ENCODE measurements at regions not wholly inside any gene's neighbourhood (a gene's known extent, or its start where the extent isn't known, plus 50 kb on each side); places are given as distances from the start of the nearest gene placed in this dataset.

GRCh38 chr16:76899767-76900166, 291.2 kb upstream of the MON1B start:
- DNase-seq = no peak

- DNase-seq = no peak
These were observed 290.4 kb upstream of the MON1B start for GRCh38 chr16:76900285-76901263.

GRCh38 chr16:76906552-76906951, 284.4 kb upstream of the MON1B start:
- no peak for DNase-seq

GRCh38 chr16:76910931-76911330, 280.1 kb upstream of the MON1B start:
- DNase-seq = no peak

GRCh38 chr16:76913046-76913445, 277.9 kb upstream of the MON1B start:
- no peak for DNase-seq

GRCh38 chr16:76926042-76926441, 264.9 kb upstream of the MON1B start:
- no peak for DNase-seq

GRCh38 chr16:76926595-76926994, 264.4 kb upstream of the MON1B start:
- no peak for DNase-seq

- DNase-seq = no peak
These were observed 259.8 kb upstream of the MON1B start for GRCh38 chr16:76931186-76931585.

- no peak for DNase-seq
These were observed 258.3 kb upstream of the MON1B start for GRCh38 chr16:76932541-76933211.

- DNase-seq = no peak
These were observed 250.7 kb upstream of the MON1B start for GRCh38 chr16:76940251-76940650.

GRCh38 chr16:76941113-76941512, 249.9 kb upstream of the MON1B start:
- DNase-seq = no peak

- DNase-seq = no peak
These were observed 248.9 kb upstream of the MON1B start for GRCh38 chr16:76942089-76942488.

GRCh38 chr16:76943921-76944320, 247.1 kb upstream of the MON1B start:
- no peak for DNase-seq

GRCh38 chr16:76946879-76947278, 244.1 kb upstream of the MON1B start:
- peak in 6 of 58 donors; percentile 0 to 24 (median 4) for DNase-seq

- DNase-seq = peak in 5 of 58 donors; percentile 1 to 10 (median 6)
These were observed 243.2 kb upstream of the MON1B start for GRCh38 chr16:76947749-76948148.

- DNase-seq = no peak
These were observed 235.4 kb upstream of the MON1B start for GRCh38 chr16:76955629-76956028.

GRCh38 chr16:76956394-76956793, 234.6 kb upstream of the MON1B start:
- DNase-seq = no peak

- no peak for DNase-seq
These were observed 234.1 kb upstream of the MON1B start for GRCh38 chr16:76956841-76957240.

GRCh38 chr16:76959166-76959565, 231.8 kb upstream of the MON1B start:
- DNase-seq = no peak

- no peak for DNase-seq
These were observed 227.2 kb upstream of the MON1B start for GRCh38 chr16:76963614-76964315.

- no peak for DNase-seq
These were observed 226.4 kb upstream of the MON1B start for GRCh38 chr16:76964464-76965154.

Data from anterior cingulate cortex (tissue), 58 donors.